ENCODE measurements at regions not wholly inside any gene's neighbourhood (a gene's known extent, or its start where the extent isn't known, plus 50 kb on each side); places are given as distances from the start of the nearest gene placed in this dataset.
A peak's percentile ranks its signal among the peaks of the same experiment; 100 is the strongest.

DNA sequence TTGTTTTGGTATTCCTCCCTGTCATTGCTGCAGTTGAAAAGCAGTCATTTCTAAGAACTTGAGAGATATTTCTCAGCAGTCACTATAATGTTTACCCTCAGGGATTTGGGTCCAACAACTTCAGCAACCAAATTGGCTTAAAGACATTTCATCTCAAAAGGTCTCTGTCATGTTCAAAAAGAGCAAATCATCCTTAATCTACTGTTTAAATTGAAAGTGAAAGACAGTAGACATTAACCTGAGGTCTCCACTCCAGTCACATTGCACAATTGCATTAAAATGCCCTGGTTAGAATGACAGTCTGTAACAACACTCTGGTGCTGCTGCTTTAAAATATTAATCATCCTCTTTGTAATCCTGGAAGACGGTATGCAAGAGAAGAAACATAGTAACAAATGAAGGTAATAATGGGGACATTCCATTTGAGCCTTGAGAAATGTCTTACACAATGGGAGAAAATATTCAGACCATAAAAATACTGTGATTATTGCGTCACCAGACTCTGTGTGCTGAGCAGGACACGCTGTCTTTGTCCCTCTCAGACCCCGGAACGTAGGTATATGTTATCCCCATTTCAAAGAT is 90.2 kb upstream of the UNC5C start:
- TF ChIP-seq, protein P1, sequence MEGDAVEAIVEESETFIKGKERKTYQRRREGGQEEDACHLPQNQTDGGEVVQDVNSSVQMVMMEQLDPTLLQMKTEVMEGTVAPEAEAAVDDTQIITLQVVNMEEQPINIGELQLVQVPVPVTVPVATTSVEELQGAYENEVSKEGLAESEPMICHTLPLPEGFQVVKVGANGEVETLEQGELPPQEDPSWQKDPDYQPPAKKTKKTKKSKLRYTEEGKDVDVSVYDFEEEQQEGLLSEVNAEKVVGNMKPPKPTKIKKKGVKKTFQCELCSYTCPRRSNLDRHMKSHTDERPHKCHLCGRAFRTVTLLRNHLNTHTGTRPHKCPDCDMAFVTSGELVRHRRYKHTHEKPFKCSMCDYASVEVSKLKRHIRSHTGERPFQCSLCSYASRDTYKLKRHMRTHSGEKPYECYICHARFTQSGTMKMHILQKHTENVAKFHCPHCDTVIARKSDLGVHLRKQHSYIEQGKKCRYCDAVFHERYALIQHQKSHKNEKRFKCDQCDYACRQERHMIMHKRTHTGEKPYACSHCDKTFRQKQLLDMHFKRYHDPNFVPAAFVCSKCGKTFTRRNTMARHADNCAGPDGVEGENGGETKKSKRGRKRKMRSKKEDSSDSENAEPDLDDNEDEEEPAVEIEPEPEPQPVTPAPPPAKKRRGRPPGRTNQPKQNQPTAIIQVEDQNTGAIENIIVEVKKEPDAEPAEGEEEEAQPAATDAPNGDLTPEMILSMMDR (conservative IDR thresholded peaks at IDR 0.05): no peak

DNA sequence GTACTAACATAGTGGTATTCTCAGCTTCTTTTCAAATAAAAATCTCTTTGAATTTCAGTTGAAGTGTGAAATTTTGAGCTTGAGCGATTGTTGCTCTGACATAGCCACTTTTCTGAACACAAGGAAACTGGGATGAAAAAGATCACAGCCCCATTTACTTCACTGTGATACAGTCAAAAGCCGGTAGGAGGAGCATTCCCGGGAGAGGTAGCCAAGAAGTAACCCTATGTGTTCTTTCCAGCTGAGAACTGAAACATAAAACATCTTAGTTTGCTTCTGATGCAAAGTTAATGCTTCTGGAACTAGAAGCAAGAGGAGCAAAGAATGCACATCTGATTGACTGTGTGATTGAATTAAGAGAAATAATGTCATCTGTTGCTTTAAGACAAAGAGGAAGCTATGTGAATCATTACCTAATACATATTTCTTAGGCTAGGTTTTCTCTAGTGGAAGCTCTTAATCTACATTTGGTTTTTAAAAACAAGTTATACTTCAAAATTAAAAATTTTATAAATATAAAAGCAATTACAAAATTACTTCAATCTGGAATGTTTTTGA is 88.3 kb upstream of the UNC5C start:
- TF ChIP-seq, protein P1 (conservative IDR thresholded peaks at IDR 0.05): peak; percentile 43
- no peak overlapping the region for H3K27ac ChIP-seq

More for the DNA sequence above, 90.2 kb upstream of the UNC5C start:
- no peak overlapping the region; the same call in 1 of the 2 replicates for H3K27ac ChIP-seq

DNA sequence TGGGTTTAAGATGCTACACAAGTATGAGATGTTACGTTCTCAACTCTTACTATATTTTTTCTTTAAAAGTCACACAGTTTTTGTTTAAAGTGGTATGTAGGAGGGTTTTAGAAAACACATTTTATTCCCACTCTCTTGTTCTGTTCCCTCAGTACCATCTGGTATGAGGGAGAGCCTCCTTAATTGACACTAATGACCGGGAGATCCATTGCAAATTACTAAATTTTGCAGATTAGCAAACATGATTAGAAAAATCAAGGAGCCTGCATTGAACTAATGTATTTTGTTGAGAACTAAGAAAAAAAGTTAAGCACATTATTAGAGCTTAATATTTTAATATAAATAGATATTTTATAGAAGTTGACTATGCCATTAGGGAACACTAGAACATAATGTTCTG is 87.3 kb upstream of the UNC5C start:
- H3K27ac ChIP-seq: no peak overlapping the region
- TF ChIP-seq, protein P1 (conservative IDR thresholded peaks at IDR 0.05): no peak

DNA sequence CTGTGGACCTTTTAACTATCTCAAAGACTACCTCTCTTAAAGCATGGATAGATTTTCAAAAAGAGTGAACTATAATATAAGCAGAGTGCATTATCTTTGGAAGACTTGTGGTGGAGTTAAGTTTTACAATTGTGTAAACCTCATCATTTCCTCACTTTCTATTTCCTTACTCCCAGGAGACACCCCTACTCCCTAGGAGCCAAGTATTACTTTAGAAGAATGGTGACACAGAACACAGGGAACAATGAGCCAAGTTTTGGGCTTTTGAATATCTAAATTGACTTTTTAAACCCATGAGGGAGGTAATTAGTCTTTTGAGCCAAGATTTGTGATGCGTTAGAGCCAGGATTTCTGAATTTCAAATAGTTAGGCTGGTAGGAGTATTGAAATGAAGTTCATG is 78.9 kb upstream of the UNC5C start:
- TF ChIP-seq, protein P1 (conservative IDR thresholded peaks at IDR 0.05): no peak
- H3K27ac ChIP-seq: no peak overlapping the region

DNA sequence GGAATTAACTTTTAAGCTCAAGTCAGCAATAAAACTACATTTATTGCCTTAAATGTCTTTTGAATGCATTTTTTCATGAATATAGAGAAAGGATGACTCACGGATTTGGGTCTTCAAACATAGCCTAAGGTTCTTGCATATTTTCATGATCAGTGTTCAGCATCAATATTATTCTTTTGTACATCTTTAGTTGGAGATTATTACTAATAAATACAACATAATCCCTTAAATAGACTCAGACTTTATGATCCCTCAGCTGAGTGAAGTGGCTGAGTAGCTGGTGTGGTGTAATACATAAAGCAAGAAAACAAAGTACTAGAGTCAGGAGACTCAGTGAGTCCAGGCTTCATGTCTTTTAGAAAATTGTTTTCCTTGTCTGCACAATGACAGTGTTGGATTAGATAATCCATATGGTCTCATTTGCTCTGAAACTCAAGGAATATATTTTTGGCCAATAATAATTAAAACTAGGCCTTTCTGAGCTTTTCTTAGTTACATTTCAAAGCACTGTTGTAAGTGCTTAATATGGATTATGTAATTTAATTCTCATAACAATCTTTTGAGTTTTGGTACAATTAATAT is 78.3 kb upstream of the UNC5C start:
- TF ChIP-seq, protein P1 (conservative IDR thresholded peaks at IDR 0.05): no peak
- no peak overlapping the region for H3K27ac ChIP-seq

DNA sequence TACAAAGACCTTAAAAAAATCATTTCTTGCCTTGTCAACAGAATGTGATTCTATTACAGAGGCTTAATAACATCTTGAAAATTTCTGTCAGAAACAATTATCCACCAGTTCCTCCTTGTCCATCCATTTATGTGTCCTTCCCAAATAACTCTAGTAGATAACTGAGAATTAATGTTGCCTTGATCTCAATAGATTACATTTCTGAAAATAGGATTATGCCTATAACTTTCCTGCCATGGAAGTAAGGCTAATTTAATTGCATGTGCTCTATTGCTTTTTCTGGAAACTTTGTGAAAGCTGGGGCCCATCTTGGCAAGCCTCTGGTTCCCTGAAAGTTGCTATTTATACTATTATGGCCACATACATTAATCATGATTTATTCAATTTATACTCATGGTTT is 76.2 kb upstream of the UNC5C start:
- TF ChIP-seq, protein P1 (conservative IDR thresholded peaks at IDR 0.05): no peak
- no peak overlapping the region for H3K27ac ChIP-seq

DNA sequence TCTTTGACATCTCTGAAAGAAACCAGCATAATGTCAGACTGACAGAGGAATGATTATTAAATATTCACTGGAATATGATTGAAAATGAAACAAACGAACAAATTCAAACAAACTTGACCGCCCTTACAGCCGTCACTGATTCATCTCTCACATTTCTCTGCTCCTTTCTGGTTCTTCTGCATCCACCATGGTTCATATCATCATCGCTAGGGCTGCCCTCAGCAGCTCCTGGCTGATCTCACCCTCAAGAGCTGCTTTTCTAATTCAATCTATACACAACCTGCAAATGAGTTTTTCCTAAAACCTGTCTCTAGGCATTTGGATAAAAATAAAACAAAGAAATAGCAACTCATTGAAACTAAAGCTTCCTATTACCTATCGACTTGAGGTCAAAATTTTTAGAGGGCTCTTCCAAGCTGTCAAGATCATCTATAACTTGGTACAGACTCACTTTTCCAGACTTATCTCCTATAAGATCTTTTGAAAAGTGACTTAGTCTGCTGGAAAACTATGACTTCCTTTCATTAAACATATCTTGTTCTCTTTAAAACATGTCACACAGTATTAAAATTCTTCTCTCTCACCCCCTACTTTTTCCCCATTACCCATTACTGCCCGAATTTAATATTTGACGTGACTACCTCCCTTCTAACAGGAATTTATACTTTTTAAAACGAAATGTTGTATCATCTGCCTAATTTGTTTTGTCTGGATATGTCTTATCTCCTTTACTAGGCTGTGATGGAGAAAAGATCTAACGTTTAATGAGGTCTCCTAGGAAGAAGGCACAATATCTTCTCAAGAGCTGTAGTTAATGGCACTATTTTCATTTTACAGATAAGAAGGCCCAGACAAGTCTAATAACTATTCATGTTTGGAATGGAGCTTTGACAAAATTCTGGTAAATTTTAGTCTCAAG is 71.0 kb upstream of the UNC5C start:
- H3K27ac ChIP-seq: no peak overlapping the region
- TF ChIP-seq, protein P1 (conservative IDR thresholded peaks at IDR 0.05): no peak

Measured in VCaP (cell line).